AG08395 (cell line): ENCODE measurements at regions not wholly inside any gene's neighbourhood (a gene's known extent, or its start where the extent isn't known, plus 50 kb on each side); places are given as distances from the start of the nearest gene placed in this dataset.
A peak's percentile ranks its signal among the peaks of the same experiment; 100 is the strongest.

Experiments used
- DNase-seq: peaks from one replicate; pipeline ENCODE4 v3.0.0; 2012; ENCODE audit warnings: mixed read lengths, low spot score

DNA sequence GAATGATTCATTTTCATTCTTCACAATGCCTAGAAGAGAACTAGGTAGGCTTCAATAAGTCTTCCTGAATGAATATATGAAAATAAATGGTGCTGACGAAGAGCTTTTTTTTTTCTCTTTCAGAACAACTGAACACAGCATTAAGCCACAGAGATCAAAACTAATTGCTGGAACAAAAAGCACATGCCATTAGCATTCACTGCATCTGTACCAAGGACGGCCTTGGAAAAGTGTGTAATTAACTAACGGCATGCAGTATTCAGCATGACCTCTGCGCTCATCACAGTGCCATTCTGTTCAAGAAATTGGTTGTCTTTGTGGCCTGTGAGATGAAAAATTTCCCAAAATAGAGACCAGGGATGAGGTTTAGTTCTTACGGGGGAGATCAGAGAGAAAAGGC, 99.3 kb downstream of the NUDT12 start:
- DNase-seq: no peak

- DNase-seq: peak; percentile 75
Observed at GRCh38 chr5:103461243-103461642, 101.3 kb downstream of the NUDT12 start.

- no peak for DNase-seq
Observed at GRCh38 chr5:103458497-103459040, 104.0 kb downstream of the NUDT12 start.

DNA sequence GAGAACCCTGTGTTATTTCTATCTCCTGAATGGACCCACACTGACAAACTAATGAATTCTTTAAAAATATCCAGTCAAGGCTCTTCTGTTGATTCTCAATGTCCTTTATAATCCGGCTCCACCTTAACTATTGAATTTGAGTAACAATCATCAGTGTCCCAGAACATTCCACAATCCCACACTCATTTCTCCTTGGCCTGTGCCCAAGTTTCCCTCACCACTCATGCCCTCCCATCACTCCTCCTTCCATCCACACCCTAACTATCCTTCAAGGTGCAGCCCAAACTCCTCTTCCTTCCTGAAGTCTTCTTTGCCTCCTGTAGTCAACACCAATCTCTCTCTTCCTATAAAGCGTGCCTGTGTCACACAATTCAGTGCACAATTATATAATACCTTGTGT, 106.1 kb downstream of the NUDT12 start:
- no peak for DNase-seq

DNA sequence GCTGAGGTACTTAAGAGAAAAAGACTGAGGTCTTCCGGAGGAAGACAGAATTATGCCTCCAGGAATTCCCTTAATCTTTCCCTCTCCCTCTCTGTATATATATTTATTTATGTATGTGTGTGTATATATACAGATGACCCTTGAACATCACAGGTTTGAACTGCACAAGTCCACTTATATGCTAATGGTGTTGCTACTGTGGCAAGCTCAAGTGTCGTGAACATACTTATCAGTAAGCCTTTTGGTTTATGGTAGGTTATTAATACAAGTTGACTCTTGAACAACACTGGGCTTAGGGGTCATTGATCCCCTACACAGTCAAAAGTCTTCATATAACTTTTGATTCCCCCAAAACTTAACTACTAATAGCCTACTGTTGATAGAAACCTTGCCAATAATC, 106.8 kb downstream of the NUDT12 start:
- DNase-seq: no peak

GRCh38 chr5:103454770-103455169, 107.8 kb downstream of the NUDT12 start:
- no peak for DNase-seq

GRCh38 chr5:103452666-103453065, 109.9 kb downstream of the NUDT12 start:
- peak; percentile 55 for DNase-seq

- no peak for DNase-seq
Observed at GRCh38 chr5:103452089-103452488, 110.5 kb downstream of the NUDT12 start.

DNA sequence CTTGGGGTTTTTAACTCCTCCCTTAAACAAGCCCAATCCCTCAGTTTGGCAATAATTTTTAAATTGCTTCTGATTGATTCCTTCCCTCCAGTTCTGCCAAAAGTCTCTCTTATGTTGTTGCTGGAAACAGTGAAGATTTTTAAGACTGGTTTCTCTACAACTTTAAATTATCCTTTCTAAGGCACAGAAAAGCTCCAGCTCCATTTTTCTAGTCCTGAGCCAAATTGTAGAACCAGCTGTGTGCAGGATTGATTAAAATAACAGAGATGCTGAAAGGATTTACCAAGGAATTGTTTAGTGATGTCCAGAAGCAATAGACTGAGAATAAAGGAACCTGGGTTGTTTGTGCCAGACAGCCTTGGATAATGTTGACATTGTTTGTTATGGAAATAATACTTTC, 111.3 kb downstream of the NUDT12 start:
- DNase-seq: no peak

DNA sequence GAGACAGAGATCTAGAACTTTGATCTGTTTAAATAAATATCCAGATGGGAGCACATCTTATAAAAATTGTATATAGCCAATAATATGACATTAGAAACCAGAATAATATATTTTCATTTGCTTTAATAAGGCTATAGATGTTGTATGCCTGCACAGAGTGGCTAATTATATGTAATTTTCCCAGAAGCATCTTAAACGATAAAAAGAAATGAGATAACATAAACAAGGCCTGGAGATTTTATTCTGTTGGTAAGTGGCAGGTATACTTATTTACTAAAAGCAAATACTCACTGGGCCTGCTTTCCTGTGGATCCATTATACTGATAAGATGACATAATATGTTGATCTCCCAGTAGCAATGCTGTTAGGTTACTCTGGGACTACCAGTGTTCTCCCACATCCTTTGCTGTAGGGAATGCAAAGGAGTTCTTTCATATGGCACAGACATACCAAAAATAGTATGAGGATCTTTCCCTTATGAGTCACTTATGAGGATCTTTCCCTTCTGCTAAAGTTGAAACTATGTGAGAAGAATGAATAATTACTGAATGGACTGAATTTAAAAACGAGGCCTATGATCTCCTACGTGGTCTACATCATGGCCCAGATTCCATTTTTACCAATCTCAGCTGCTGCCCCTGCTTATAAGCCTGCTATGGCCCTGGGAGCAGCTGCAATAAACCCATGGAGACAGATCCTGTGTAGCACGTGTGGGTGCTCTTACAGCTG, 112.1 kb downstream of the NUDT12 start:
- peak; percentile 73 for DNase-seq

DNA sequence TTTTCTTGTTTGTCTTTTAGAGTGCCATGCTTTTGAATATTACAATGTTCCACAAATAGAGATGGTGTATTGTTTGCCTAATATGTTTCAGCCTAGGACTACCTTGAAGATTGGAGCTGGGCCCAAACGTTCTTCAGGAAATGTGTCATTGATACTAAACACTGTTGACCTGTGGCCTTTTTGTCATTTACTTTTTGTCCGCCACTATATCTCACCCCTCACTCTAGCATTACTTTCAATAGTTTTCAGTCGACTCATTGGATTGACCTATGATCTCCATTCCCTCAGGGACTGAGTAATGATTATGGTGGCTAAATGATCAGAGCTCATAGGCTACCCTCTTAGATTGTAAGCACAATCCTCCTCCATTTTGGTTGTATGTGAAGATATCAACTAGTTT, 115.8 kb downstream of the NUDT12 start:
- no peak for DNase-seq

DNA sequence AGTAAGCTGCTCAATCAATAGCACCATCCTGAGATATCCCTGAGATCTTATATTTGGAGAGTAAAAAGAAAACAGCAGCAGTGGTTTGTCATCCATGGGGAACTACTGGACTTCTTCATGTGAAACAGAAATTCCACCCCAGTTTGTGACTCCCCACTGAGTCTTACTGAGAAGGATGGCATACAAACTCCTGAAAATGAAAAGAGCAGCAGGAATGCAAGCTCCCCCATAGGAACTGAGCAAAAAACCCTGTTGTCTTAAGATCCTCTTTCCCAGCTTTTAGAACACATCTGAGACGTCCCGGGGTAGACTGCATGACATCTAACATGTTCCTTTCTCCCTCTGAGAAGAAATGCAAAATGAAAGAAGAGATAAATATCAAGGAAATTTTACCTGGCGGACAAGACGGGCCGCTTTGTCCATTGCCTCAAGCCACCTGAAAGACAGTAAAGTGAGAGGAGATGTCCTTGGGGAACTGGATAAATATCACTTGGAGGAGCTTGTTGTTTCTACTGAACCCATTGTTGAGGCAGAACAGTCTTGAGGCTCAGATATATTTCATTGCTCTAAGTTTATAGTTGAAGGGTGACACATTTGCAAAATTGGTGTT, 117.1 kb downstream of the NUDT12 start:
- DNase-seq: no peak

DNA sequence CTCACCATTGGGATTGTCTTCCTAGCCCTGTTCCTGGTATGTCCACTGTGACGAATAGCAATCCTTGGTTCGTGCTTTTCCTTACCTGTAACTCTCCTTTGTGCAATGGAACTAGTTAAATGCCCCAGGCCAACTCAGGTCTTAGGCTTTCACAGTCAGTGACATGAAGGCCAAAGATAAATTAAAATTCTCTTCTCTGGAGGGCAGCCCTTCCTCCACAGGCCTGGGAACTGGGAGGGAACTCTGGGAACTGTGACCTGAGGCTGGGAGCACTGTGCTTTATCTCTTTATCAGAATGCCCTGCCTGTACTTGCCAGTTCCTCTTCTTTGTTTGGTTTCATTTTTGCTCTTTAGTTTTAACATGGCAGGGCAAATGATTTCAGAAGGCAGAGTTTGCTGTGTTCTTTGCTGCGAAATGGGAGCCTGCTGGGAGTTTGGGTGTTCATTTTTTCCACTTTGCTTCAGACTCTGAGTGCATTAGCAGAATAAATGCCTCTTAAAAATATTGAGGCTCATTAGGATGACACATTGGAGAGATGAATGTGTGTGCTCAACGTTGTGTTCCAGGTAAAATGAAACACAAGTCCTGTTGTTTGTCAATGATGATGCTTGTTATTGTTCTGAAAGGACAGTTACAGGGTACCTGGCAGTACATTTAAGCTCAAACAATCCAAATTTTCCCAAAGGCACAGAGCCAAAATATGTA, 118.1 kb downstream of the NUDT12 start:
- no peak for DNase-seq

DNA sequence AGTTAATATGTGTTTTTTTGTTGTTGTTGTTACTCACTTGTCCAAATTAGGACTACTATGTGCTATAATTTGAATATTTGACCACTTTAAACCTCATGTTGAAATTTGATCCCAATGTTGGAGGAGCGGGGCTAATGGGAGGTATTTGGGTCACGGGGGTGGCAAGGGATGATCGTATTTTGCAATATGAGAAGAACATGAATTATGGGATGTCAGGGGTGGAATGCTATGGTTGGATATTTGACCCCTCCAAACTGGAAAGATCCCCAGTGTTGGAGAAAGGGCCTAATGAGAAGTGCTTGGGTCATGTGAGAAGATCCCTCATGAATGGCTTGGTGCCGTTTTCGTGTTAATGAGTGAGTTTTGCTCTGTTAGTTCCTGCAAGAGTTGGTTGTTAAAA, 119.8 kb downstream of the NUDT12 start:
- no peak for DNase-seq

GRCh38 chr5:103441523-103441922, 121.1 kb downstream of the NUDT12 start:
- no peak for DNase-seq

GRCh38 chr5:103439007-103439406, 123.6 kb downstream of the NUDT12 start:
- DNase-seq: no peak

GRCh38 chr5:103436656-103437055, 125.9 kb downstream of the NUDT12 start:
- no peak for DNase-seq

- no peak for DNase-seq
Observed at GRCh38 chr5:103436112-103436511, 126.5 kb downstream of the NUDT12 start.

- no peak for DNase-seq
Observed at GRCh38 chr5:103435136-103435889, 127.3 kb downstream of the NUDT12 start.

DNA sequence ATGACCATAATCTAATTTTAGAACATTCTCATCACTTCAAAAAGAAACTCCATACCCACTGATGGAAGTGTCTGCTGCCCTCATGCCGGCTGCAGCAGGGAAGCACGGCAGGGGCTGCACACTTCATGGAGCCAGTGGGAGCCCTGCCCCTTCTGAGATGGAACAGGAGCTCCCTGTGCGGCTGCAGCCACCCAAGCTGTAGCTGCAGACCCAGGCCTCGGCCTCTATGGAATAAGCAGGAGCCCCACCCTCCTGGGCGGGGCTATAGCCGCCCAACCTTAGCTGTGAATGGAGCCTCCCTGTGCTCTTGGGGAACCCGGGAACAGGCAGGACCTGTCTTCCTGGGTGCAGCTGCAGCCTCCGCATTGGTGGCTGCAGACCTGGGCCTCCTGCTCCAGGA, 128.5 kb downstream of the NUDT12 start:
- no peak for DNase-seq

- DNase-seq: peak; percentile 40
Observed at GRCh38 chr5:103433211-103433610, 129.4 kb downstream of the NUDT12 start.

- DNase-seq: no peak
Observed at GRCh38 chr5:103428923-103429322, 133.7 kb downstream of the NUDT12 start.
